ENCODE measurements at regions not wholly inside any gene's neighbourhood (a gene's known extent, or its start where the extent isn't known, plus 50 kb on each side); places are given as distances from the start of the nearest gene placed in this dataset.

GRCh38 chr7:25998499-25998898 lies 153.5 kb upstream of the NFE2L3 start:
- no peak for TF ChIP-seq POLR2A (IDR thresholded peaks at IDR 0.05; ENCODE audit: low read depth, low read length)
- no peak for TF ChIP-seq POLR2AphosphoS5 (IDR thresholded peaks at IDR 0.05; ENCODE audit: low read depth, low read length)
